ENCODE measurements at regions not wholly inside any gene's neighbourhood (a gene's known extent, or its start where the extent isn't known, plus 50 kb on each side); places are given as distances from the start of the nearest gene placed in this dataset.

DNA sequence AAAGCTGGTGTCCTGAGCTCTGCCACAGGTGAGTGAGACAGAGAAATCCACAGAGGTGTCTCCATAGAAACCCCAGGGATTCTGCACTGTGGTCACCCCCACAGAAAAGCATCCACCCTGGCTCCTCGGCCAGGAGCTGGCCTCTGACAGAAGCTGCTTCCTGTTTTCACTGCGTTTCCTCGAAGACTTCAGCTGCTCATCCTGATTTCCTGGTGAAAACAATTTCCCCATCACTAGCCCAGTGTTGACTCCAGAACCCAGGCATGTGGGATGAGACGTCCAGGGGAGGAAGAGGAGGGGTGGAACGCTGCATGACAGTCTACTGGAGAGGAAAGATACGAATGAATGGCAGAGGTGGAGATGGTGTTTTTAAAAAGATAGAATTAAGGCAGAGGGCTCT lies 60.3 kb upstream of the GPR45 start:
- TF ChIP-seq, protein P1, sequence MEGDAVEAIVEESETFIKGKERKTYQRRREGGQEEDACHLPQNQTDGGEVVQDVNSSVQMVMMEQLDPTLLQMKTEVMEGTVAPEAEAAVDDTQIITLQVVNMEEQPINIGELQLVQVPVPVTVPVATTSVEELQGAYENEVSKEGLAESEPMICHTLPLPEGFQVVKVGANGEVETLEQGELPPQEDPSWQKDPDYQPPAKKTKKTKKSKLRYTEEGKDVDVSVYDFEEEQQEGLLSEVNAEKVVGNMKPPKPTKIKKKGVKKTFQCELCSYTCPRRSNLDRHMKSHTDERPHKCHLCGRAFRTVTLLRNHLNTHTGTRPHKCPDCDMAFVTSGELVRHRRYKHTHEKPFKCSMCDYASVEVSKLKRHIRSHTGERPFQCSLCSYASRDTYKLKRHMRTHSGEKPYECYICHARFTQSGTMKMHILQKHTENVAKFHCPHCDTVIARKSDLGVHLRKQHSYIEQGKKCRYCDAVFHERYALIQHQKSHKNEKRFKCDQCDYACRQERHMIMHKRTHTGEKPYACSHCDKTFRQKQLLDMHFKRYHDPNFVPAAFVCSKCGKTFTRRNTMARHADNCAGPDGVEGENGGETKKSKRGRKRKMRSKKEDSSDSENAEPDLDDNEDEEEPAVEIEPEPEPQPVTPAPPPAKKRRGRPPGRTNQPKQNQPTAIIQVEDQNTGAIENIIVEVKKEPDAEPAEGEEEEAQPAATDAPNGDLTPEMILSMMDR (IDR thresholded peaks at IDR 0.05), result no peak
- TF ChIP-seq EP300 (IDR thresholded peaks at IDR 0.05; ENCODE audit: low read depth), result no peak

All from transverse colon (tissue), 3 donors.